ENCODE measurements at regions not wholly inside any gene's neighbourhood (a gene's known extent, or its start where the extent isn't known, plus 50 kb on each side); places are given as distances from the start of the nearest gene placed in this dataset.

- no peaks in the 10 kb centered on the region for H3K36me3 Mint-ChIP-seq (ENCODE audit: low read depth)
- ATAC-seq, result no peak
Measured at GRCh38 chr18:78517973-78518372, 461.6 kb upstream of the SALL3 start.

GRCh38 chr18:78518805-78519204 is 460.8 kb upstream of the SALL3 start:
- Mint-ChIP-seq H3K27me3 (no peaks in the 10 kb centered on the region), H3K27ac (no peak overlapping the region), H3K4me3 (no peak overlapping the region), H3K36me3 (ENCODE audit: low read depth) (no peaks in the 10 kb centered on the region), H3K4me1 (no peaks in the 10 kb centered on the region)
- DNase-seq (no peak), ATAC-seq (no peak)
- H3K9me3 ChIP-seq (ENCODE audit: control insufficient read depth, low read length, poor library complexity, severe bottlenecking), result no peaks in the 10 kb centered on the region

More at GRCh38 chr18:78517973-78518372, 461.6 kb upstream of the SALL3 start:
- no peak for DNase-seq
- H3K9me3 ChIP-seq (ENCODE audit: control insufficient read depth, low read length, poor library complexity, severe bottlenecking), result no peaks in the 10 kb centered on the region
- H3K4me1 Mint-ChIP-seq, result no peaks in the 10 kb centered on the region
- H3K4me3 Mint-ChIP-seq, result no peak overlapping the region
- no peak overlapping the region for H3K27ac Mint-ChIP-seq
- H3K27me3 Mint-ChIP-seq, result no peaks in the 10 kb centered on the region

- H3K9me3 ChIP-seq (ENCODE audit: control insufficient read depth, low read length, poor library complexity, severe bottlenecking), result no peaks in the 10 kb centered on the region
- DNase-seq (no peak), ATAC-seq (no peak)
- H3K27me3 Mint-ChIP-seq, result no peaks in the 10 kb centered on the region
- no peak overlapping the region for H3K27ac Mint-ChIP-seq
- no peaks in the 10 kb centered on the region for H3K4me1 Mint-ChIP-seq
- no peaks in the 10 kb centered on the region for H3K36me3 Mint-ChIP-seq (ENCODE audit: low read depth)
- no peak overlapping the region for H3K4me3 Mint-ChIP-seq
Measured at GRCh38 chr18:78519394-78520062, 460.1 kb upstream of the SALL3 start.

GRCh38 chr18:78521136-78521535 is 458.5 kb upstream of the SALL3 start:
- H3K4me1 Mint-ChIP-seq, result no peaks in the 10 kb centered on the region
- H3K27me3 Mint-ChIP-seq, result no peaks in the 10 kb centered on the region
- no peak overlapping the region for H3K4me3 Mint-ChIP-seq
- no peak for ATAC-seq
- no peaks in the 10 kb centered on the region for H3K36me3 Mint-ChIP-seq (ENCODE audit: low read depth)
- no peak for DNase-seq
- H3K27ac Mint-ChIP-seq, result no peak overlapping the region
- H3K9me3 ChIP-seq (ENCODE audit: control insufficient read depth, low read length, poor library complexity, severe bottlenecking), result no peaks in the 10 kb centered on the region

- Mint-ChIP-seq H3K4me3 (no peak overlapping the region), H3K27ac (no peak overlapping the region), H3K4me1 (no peaks in the 10 kb centered on the region), H3K27me3 (no peaks in the 10 kb centered on the region), H3K36me3 (ENCODE audit: low read depth) (no peaks in the 10 kb centered on the region)
- DNase-seq (no peak), ATAC-seq (no peak)
- no peaks in the 10 kb centered on the region for H3K9me3 ChIP-seq (ENCODE audit: control insufficient read depth, low read length, poor library complexity, severe bottlenecking)
Measured at GRCh38 chr18:78521744-78522143, 457.9 kb upstream of the SALL3 start.

- DNase-seq, result no peak
- H3K4me1 Mint-ChIP-seq, result no peaks in the 10 kb centered on the region
- H3K36me3 Mint-ChIP-seq (ENCODE audit: low read depth), result no peaks in the 10 kb centered on the region
- H3K27ac Mint-ChIP-seq, result no peak overlapping the region
- H3K4me3 Mint-ChIP-seq, result no peak overlapping the region
- H3K27me3 Mint-ChIP-seq, result no peaks in the 10 kb centered on the region
- H3K9me3 ChIP-seq (ENCODE audit: control insufficient read depth, low read length, poor library complexity, severe bottlenecking), result no peaks in the 10 kb centered on the region
- no peak for ATAC-seq
Measured at GRCh38 chr18:78522507-78522906, 457.1 kb upstream of the SALL3 start.

- no peaks in the 10 kb centered on the region for H3K27me3 Mint-ChIP-seq
- H3K9me3 ChIP-seq (ENCODE audit: control insufficient read depth, low read length, poor library complexity, severe bottlenecking), result no peaks in the 10 kb centered on the region
- DNase-seq, result no peak
- no peaks in the 10 kb centered on the region for H3K36me3 Mint-ChIP-seq (ENCODE audit: low read depth)
- no peaks in the 10 kb centered on the region for H3K4me1 Mint-ChIP-seq
- H3K4me3 Mint-ChIP-seq, result no peak overlapping the region
- H3K27ac Mint-ChIP-seq, result no peak overlapping the region
- no peak for ATAC-seq
Measured at GRCh38 chr18:78523850-78524249, 455.8 kb upstream of the SALL3 start.

GRCh38 chr18:78525366-78526111 is 454.1 kb upstream of the SALL3 start:
- H3K4me1 Mint-ChIP-seq, result no peaks in the 10 kb centered on the region
- H3K27ac Mint-ChIP-seq, result no peak overlapping the region
- H3K9me3 ChIP-seq (ENCODE audit: control insufficient read depth, low read length, poor library complexity, severe bottlenecking), result no peaks in the 10 kb centered on the region
- no peak overlapping the region for H3K4me3 Mint-ChIP-seq
- peaks cover 7% of the 10 kb centered on the region for H3K27me3 Mint-ChIP-seq
- DNase-seq, result no peak
- no peaks in the 10 kb centered on the region for H3K36me3 Mint-ChIP-seq (ENCODE audit: low read depth)
- ATAC-seq, result no peak

- H3K9me3 ChIP-seq (ENCODE audit: control insufficient read depth, low read length, poor library complexity, severe bottlenecking), result no peaks in the 10 kb centered on the region
- no peak overlapping the region for H3K27ac Mint-ChIP-seq
- no peaks in the 10 kb centered on the region for H3K36me3 Mint-ChIP-seq (ENCODE audit: low read depth)
- DNase-seq (no peak), ATAC-seq (no peak)
- peaks cover 7% of the 10 kb centered on the region for H3K27me3 Mint-ChIP-seq
- no peaks in the 10 kb centered on the region for H3K4me1 Mint-ChIP-seq
- no peak overlapping the region for H3K4me3 Mint-ChIP-seq
Measured at GRCh38 chr18:78526275-78526674, 453.3 kb upstream of the SALL3 start.

- no peak for DNase-seq
- Mint-ChIP-seq H3K4me3 (no peak overlapping the region), H3K36me3 (ENCODE audit: low read depth) (no peaks in the 10 kb centered on the region), H3K27ac (no peak overlapping the region), H3K27me3 (peaks cover 7% of the 10 kb centered on the region), H3K4me1 (no peaks in the 10 kb centered on the region)
- H3K9me3 ChIP-seq (ENCODE audit: control insufficient read depth, low read length, poor library complexity, severe bottlenecking), result no peaks in the 10 kb centered on the region
- no peak for ATAC-seq
Measured at GRCh38 chr18:78526923-78527711, 452.5 kb upstream of the SALL3 start.

- DNase-seq, result no peak
- H3K4me1 Mint-ChIP-seq, result no peaks in the 10 kb centered on the region
- H3K9me3 ChIP-seq (ENCODE audit: control insufficient read depth, low read length, poor library complexity, severe bottlenecking), result no peaks in the 10 kb centered on the region
- H3K36me3 Mint-ChIP-seq (ENCODE audit: low read depth), result no peaks in the 10 kb centered on the region
- ATAC-seq, result no peak
- peaks cover 7% of the 10 kb centered on the region for H3K27me3 Mint-ChIP-seq
- no peak overlapping the region for H3K27ac Mint-ChIP-seq
- no peak overlapping the region for H3K4me3 Mint-ChIP-seq
Measured at GRCh38 chr18:78527984-78528383, 451.6 kb upstream of the SALL3 start.

GRCh38 chr18:78528411-78529258 is 451.0 kb upstream of the SALL3 start:
- Mint-ChIP-seq H3K36me3 (ENCODE audit: low read depth) (no peaks in the 10 kb centered on the region), H3K4me3 (no peak overlapping the region), H3K27ac (no peak overlapping the region), H3K4me1 (no peaks in the 10 kb centered on the region), H3K27me3 (peaks cover 7% of the 10 kb centered on the region)
- ATAC-seq (no peak), DNase-seq (no peak)
- no peaks in the 10 kb centered on the region for H3K9me3 ChIP-seq (ENCODE audit: control insufficient read depth, low read length, poor library complexity, severe bottlenecking)

GRCh38 chr18:78531637-78532036 is 448.0 kb upstream of the SALL3 start:
- Mint-ChIP-seq H3K36me3 (ENCODE audit: low read depth) (no peaks in the 10 kb centered on the region), H3K4me1 (no peaks in the 10 kb centered on the region), H3K4me3 (no peak overlapping the region), H3K27ac (no peak overlapping the region), H3K27me3 (peaks cover 7% of the 10 kb centered on the region)
- DNase-seq (no peak), ATAC-seq (no peak)
- no peaks in the 10 kb centered on the region for H3K9me3 ChIP-seq (ENCODE audit: control insufficient read depth, low read length, poor library complexity, severe bottlenecking)

Data from T-helper 17 cell (primary cell).